Stimulated activated CD8-positive, alpha-beta memory T cell treated with anti-CD3 and anti-CD28 coated beads, Interleukin-7, amount 100 ng/mL, for 24 hours (primary cell): ENCODE measurements at regions not wholly inside any gene's neighbourhood (a gene's known extent, or its start where the extent isn't known, plus 50 kb on each side); places are given as distances from the start of the nearest gene placed in this dataset.

Experiments
- DNase-seq: peaks from one replicate; pipeline ENCODE4 v3.0.0-alpha.2; 2020; ENCODE audit warnings: low read depth

DNA sequence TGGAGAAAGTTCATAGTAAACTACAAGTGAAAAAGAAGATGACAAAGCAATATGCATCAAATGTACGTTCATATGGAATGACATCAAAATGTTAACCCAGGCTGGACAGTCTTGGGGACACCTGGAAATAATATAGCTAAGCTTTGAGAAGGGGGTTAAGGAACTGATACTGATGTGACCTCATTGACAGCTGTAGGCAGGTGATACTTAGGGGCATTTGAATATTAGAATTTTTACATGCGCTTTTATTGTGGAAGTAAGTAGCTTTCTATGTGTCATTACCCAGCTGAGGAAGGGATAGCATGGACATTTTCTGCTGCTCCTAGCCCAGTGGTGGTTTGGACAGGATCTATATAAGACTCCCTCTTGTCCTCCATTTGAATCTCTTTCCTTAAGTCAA lies 299.7 kb downstream of the CWC27 start:
- no peak for DNase-seq

GRCh38 chr5:65070026-65070425 lies 301.3 kb downstream of the CWC27 start:
- DNase-seq, result no peak

DNA sequence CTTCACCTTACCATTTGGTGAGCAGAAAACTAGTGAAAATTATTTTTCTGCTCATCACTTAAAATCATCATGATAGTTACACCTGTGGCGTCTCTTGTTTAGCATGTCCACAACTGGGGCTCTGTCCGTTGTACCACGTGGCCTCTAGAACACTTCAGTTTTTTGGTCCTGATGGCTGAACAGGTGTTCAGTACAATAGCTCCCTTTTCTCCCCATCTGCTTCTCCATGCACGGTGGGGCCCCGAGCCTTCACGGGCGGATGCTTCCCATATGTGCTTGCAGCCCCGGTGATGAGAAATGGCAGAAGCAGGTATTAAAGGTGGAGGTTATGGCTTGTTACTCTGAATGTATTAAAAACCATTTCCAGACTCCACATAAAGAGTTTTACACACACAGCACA lies 304.1 kb downstream of the CWC27 start:
- no peak for DNase-seq

GRCh38 chr5:65073250-65073661 lies 304.5 kb downstream of the CWC27 start:
- DNase-seq, result no peak

DNA sequence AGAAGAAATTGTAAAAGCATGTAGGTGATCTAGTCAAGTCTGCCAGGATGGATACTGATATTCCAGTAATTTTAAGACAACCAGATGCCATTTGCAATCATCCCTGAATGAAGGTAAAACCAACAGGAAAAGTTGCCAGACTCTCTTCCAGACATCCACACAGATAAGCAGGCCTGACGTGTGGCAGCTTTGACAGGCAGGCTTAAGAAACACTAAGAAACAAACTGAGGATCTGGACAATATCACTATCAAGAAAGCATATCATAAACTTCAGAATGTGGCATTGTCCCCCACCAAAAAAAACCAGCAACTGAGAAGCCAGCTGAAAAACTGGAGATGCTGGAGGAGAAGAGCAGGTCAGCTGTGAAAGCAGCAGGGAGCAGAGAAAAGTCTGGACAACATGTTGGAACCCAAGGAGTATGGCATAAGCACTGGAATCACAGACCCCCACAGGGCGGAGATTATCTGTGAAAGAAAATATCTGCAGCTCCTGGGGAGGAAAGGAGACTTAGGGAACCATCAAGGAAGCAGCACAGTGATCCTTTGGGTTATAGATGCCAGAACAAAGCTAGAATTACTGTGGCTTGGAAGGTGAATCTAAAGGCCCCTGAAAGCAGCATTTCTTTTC lies 307.0 kb downstream of the CWC27 start:
- no peak for DNase-seq

DNA sequence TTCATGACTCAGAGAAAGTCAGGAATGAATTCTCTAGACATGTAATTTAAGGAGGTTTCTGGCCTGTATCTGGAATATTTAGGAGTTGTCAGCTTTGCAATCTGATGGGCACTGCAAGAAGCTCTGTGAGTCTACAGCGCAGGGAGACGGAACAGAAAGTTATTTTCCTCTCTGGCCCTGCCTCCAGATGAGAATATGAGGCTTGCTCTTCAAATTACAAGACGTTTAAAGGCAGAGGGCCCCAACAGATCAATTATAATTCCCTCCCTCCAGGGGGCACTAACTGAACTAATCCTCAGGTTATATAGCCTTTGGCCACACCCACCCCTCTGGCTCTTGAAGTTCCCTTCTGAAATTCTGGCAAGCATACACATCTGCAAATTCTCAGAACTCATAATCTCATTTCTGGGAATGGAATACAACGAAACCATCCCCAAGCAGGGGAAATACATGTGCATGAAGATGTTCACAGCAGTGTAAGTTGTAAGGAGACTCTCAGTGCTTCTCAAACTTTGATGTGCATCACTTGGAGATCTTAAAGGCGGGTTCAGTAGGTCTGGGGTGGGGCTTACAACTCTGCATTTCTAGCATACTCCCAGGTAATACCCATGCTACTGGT lies 307.6 kb downstream of the CWC27 start:
- peak; percentile 23 for DNase-seq

- no peak for DNase-seq
These were observed 308.9 kb downstream of the CWC27 start for GRCh38 chr5:65077653-65078052.

DNA sequence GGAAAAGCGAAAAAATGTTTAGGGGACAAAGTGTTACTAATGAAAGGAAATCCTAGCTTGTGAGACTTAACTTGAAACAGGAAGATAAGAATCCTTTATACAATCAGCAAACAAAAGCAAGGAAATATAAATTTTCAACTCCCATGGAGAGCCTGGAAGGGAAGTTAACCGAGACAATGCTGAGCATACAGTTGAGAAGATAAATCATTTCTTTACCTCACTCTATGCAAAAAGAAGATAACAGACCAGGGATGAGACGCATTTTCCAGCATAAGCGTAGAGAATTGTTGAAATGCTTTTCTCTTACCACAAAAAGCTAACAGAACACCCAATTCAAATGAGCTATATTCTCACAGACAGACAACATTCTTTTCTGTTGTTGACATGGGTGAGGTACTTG lies 309.6 kb downstream of the CWC27 start:
- DNase-seq, result no peak

- no peak for DNase-seq
These were observed 312.3 kb downstream of the CWC27 start for GRCh38 chr5:65081071-65081470.

- no peak for DNase-seq
These were observed 316.2 kb downstream of the CWC27 start for GRCh38 chr5:65084795-65085515.

- DNase-seq, result no peak
These were observed 316.8 kb downstream of the CWC27 start for GRCh38 chr5:65085516-65085850.

- DNase-seq, result no peak
These were observed 317.6 kb downstream of the CWC27 start for GRCh38 chr5:65086234-65086890.

DNA sequence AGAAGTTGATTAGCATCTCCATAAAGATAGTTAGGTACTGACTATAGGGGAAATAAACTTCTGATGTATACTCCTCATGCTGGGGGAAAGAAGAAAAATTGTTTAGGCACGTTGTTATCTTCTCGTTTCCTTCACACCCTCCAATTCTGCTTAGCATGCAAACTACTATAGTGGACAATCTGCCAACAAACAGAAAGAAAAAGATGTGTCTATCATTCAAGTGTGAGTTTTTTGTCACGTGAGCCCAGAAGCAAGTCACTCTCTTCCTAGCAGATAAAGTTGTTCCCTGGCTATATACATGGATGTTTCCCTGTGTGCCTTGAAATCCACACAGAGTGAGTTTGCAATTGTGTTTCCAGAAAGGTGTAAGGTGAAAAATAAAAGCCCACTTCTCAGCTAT lies 318.4 kb downstream of the CWC27 start:
- no peak for DNase-seq

DNA sequence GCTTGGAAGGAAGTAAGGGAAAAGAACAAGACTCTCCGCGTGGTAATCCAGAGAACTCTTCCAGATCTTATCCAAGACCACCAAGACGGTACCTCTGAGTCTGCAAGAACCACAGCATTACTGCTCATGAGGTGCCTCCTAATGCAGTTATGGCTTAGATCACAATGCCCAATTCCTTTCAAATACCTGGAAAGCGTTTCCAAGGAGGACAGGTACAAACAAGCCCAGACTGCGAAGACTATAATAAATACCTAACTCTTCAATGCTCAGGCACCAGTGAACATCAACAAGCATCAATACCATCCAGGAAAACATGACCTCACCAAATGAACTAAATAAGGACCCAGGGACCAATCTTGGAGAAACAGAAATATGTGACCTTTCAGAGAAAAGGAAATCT lies 325.5 kb downstream of the CWC27 start:
- no peak for DNase-seq

DNA sequence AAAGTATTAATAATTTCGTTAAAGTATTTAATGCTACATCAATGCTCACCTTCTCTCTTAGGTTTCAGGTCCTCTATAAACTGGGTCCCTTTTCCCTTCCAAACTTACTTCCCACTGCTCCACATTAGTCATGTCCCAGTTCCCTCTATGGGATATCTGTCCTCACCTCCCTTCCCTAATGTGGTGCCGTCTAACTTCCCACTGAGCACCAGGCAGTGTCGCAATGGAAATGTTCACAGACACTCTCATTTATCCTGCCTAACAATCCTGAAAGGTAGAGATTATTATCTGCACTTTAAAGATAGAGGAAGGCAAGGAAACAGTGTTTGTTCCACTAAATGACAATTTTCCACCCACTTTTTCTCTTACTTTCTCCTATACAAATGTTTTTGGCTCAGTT lies 329.7 kb downstream of the CWC27 start:
- DNase-seq, result no peak
